GM18508 (cell line): ENCODE measurements at regions not wholly inside any gene's neighbourhood (a gene's known extent, or its start where the extent isn't known, plus 50 kb on each side); places are given as distances from the start of the nearest gene placed in this dataset.
A peak's percentile ranks its signal among the peaks of the same experiment; 100 is the strongest.
"Not testable (repeated sequence)": the region's sequence is repeated elsewhere in the genome, so short reads cannot be mapped to it uniquely, and the experiment has no call there.

ENCODE experiments used
- ATAC-seq: cut with Tn5 transposase; IDR thresholded peaks from one replicate; pipeline ENCODE4 v1.9.1; 2021; ENCODE audit warnings: moderate number of reproducible peaks; ENCODE audit not compliant: insufficient read depth, unreplicated experiment

DNA sequence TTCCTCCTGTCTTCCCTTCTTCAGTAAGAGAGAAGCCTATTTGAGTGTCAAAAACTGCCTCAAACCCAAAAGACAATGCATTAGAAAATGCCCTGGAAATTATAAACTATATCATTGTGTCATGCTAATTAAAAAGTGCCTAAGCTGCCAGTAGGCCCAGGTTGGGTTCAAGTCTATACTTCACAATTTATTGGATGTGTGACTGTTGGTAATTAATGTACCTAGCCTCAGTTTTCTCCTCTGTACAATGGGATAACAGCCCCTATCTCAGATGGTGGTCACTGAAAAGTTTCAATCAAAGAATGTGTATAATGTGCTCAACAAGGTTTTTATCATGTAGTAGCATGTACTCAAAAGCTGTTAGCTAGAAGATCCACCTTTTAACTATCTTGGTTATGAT lies 246.9 kb upstream of the DUSP10 start:
- no peak for ATAC-seq

DNA sequence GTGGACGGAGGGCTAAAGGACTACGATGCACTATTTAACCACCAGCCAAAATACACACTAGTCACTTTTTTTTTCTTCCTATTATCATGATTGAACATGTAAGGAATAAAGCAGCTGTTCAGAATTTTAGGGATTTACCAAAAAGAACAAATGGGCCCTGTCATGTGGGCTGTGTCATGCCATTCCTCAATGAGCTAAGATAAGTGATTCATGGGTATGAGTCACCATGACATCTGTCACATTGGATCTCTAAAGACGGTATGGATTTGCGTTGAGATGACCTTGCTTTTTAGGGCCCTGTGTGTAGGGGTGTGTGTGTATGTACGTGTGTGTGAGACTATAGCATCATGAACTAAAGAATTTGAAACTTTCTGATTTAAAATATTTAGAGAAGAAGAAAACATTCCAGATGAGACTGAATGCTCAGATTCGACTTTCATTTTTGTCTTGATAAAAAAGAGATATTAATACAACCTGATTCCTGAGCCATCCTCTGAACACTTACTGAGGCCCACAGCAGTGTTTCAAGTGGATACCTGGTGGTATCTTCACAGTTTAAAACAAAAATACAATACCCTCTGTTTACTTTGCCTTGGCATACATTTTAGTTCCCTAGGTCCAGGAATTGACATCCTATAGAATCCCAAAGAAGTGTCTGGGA lies 246.1 kb upstream of the DUSP10 start:
- ATAC-seq = no peak

DNA sequence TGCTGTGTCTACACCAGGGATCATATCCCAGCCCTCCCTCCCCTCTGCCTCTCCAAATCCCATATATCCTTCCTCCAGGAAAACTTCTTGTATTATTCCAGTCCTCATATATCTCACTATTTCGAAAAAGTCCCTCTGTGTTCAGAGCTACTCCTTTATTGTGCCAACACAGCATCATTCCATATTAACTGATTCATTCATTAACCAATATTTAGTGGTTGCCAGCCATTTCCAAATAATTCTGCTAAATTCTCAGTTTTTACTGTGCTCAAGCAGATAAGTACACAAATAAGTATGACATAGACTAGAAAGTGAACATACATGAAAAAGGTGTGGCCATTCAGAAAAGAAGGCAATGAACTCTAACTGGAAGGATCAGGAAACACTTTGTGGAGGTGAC lies 241.6 kb upstream of the DUSP10 start:
- ATAC-seq = no peak

DNA sequence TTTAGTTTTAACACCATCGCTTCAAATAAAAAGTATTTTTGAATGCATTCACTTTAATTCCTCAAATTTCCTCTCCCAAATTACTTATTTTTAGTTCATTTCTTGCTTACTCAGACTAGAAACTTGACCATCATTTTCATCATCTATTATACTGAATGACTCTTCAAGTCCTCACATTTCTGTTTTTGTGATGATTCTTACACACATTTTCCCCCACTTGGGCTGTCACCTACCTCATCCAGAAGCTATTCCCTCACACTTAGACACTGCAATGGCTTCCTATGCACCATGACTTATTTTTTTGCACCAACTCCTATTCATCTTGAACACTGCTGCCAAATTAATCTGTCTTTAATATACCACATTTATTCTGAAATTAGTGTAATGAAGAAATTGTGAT lies 239.6 kb upstream of the DUSP10 start:
- ATAC-seq = no peak

DNA sequence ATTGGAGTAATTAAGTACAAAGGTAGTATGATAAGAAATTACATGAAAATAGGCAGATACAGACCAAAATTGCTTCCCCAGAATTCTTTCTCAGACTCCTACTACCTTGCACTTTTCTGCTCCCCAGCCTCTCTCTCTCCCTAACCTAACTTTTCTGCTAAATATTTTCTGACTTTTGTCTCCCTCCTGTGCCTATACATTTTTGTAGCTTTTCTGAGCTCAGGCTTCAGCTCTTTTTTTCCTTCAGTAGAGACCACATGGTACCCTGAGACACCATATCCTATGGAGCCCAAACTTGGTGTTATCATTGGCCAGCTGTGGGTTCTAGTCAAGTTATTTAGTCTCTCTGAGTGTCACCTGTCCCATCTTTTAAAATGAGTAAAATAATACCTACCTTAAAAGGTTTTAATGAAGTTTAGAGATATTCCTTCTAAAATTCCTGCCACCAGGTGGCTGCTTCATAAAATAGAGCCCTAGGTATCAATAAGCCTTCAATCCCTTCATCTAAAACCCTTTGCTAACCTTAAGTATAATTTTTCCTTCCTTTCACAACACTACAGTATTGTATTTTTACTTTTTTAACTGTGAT lies 237.6 kb upstream of the DUSP10 start:
- no peak for ATAC-seq

DNA sequence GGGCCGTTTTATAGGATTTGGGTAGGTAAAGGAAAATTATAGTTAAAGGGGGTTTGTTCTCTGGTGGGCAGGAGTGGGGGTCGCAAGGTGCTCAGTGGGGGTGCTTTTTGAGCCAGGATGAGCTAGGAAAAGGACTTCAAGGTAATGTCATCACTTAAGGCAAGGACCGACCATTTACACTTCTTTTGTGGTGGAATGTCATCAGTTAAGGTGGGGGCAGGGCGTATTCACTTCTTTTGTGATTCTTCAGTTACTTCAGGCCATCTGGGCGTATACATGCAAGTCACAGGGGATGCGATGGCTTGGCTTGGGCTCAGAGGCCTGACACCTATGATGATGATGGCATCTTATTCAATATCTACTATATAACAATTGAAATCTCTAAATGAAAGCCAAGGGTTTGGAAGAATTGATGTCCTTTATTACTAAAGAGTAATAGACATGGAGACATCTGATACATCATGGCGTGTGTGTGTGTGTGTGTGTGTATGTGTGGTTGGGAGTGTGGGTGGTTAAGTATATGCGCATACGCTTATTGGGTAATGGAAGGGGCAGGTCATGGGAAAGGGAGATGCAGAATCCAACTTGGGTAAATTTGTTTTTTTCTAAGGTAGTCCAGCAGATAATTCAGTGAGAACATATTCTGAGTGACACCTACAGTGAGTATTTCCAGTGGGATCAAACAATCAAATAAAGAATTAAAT lies 236.9 kb upstream of the DUSP10 start:
- ATAC-seq = not testable (repeated sequence)

DNA sequence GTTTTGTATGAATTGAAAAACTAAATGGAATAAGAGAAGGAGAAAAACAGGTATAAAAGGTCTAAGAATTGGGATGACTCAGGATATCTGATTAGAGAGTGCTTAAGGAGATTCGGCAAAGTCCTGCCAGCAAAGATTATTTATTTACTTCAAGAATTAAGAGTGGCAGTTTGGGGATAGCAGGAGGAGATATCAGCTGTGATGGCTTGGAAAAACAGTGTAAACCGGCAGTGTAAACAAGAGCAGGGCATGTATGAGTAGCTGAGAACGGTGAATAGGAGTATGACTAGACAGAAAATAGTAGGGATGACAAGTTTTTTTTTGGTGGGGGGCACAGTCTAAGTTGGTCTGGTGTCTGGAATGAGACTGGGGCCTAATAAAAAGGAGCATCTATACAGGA lies 231.9 kb upstream of the DUSP10 start:
- ATAC-seq = not testable (repeated sequence)

DNA sequence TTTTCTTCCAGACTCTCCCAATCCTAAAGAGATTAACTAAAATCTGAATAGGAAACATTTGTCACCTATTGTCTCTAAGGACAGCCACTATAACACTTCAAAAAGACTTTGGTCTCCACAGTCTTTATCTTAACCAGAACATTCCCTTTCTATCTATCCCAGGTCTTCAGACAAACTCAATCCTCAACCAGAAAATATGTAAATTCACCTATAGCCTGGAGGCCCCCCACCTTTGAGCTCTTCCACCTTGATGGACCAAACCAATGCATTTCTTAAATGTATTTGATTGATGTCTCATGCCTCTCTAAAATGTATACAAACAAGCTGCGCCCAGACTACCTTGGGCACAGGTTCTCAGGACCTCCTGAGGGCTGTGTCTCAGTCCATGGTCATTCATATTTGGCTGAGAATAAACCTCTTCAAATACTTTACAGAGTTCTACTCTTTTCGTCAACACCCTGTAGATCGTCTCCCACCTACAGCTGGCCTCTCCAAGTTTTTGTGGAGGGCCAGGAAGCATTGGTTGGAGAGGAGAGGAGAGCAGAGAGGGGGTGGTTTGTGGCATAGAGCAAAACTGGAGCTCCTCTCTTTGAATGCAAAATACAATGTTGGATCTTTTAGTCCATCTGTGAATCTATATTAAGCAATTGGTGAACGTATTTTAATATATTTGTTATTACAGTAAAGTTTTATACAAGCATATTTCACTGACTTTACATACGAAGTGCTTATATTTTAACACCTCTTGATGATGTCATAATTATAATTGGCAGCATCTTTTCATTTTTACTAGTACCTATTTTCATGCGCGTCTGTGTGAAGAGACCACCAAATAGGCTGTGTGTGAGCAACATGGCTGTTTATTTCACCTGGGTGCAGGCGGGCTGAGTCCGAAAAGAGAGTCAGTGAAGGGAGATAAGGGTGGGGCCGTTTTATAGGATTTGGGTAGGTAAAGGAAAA lies 230.7 kb upstream of the DUSP10 start:
- no peak for ATAC-seq

DNA sequence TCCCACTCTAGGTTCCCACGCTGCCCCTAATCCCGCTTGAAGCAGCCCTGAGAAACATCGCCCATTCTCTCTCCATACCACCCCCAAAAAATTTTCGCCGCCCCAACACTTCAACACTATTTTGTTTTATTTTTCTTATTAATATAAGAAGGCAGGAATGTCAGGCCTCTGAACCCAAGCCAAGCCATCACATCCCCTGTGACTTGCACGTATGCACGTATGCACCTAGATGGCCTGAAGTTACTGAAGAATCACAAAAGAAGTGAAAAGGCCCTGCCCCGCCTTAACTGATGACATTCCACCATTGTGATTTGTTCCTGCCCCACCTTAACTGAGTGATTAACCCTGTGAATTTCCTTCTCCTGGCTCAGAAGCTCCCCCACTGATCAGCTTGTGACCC lies 229.1 kb upstream of the DUSP10 start:
- not testable (repeated sequence) for ATAC-seq

DNA sequence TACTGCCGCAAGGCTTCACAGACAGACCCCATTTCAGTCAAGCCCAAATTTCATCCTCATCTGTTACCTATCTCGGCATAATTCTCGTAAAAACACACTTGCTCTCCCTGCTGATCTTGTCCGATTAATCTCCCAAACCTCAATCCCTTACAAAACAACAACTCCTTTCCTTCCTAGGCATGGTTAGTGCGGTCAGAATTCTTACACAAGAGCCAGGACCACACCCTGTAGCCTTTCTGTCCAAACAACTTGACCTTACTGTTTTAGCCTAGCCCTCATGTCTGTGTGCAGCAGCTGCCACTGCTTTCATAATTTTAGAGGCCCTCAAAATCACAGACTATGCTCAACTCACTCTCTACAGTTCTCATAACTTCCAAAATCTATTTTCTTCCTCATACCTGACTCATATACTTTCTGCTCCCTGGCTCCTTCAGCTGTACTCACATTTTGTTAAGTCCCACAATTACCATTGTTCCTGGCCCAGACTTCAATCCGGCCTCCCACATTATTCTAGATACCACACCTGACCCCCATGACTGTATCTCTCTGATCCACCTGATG lies 227.5 kb upstream of the DUSP10 start:
- ATAC-seq = not testable (repeated sequence)

DNA sequence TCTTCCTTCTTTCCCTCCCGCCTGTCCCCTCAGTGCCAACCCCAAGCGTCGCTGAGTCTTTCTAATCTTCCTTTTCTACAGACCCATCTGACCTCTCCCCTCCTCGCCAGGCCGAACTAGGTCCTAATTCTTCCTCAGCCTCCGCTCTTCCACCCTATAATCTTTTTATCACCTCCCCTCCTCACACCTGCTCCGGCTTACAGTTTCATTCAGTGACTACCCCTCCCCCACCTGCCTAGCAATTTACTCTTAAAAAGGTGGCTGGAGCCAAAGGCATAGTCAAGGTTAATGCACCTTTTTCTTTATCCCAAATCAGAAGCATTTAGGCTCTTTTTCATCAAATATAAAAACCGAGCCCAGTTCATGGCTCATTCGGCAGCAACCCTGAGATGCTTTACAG lies 225.6 kb upstream of the DUSP10 start:
- ATAC-seq = not testable (repeated sequence)

DNA sequence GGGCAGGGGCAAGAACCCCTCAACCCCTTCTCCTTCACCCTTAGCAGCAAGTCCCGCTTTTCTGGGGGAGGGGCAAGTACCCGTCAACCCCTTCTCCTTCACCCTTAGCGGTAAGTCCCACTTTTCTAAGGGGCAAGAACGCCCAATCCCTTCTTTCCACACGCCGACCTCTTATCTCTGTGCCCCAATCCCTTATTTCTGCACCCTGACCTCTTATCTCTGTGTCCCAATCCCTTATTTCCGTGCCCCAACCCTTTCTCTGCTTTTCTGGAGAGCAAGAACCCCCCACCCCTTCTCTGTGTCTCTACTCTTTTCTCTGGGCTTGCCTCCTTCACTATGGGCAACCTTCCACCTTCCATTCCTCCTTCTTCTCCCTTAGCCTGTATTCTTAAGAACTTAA lies 225.0 kb upstream of the DUSP10 start:
- ATAC-seq = not testable (repeated sequence)

DNA sequence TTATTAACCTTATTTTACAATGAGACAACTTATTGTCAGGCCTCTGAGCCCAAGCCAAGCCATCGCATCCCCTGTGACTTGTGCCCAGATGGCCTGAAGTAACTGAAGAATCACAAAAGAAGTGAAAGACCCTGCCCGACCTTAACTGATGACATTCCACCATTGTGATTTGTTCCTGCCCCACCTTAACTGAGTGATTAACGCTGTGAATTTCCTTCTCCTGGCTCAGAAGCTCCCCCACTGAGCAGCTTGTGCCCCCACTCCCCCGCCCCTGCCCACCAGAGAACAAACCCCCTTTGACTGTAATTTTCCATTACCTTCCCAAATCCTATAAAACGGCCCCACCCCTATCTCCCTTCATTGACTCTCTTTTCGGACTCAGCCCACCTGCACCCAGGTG lies 224.0 kb upstream of the DUSP10 start:
- not testable (repeated sequence) for ATAC-seq

DNA sequence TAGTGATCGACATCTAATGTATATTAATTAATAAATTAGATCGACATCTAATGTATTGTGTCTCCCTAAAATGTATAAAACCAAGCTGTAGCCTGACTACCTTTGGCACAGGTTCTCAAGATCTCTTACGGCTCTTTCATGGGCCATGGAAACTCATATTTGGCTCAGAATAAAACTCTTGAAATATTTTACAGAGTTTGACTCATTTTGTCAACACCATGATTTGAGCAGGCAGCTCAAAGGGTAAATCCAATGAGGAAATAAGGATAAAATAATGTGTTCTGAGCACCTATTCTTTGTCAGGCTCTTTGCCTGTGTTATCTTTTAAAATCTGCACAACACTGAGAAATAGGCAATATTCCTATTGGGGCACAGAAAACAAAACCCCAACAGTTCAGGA lies 223.4 kb upstream of the DUSP10 start:
- ATAC-seq = no peak

DNA sequence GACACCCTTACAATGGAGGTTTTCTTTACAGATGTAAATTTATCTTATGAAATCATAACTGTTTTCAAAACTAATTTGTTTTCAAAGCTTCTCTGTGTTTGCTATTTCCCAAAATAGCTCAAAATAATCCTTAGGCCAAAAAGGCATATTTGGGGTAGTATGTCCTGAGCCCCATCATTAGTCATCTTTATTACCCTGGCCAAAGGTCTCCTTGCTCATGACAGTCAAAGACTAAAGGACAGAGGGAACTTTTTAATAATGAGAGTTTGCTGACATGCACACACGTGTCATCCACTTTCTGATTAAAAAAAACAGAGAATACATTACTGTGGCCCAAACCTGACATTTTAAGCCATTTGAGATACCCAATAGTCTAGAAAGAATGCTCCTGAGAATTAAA lies 221.9 kb upstream of the DUSP10 start:
- ATAC-seq = no peak

DNA sequence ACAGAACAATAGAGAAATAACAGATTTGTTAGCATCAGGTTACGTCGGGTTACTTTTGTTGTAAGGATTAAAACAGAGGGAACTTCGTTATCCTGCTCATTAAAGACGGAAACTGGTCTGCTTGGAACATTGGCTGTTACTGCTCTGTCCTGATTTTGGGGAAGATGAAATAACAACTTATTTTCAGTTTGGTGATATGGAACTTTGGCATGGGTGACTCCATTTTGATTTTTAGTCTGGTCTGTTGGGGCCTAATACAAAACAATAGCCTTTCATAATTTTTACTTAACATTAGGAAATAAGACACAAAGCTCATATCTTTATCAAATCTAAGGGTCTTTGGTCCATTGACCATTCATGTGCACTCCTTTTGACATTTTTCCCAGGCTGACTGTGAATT lies 220.5 kb upstream of the DUSP10 start:
- ATAC-seq = no peak

DNA sequence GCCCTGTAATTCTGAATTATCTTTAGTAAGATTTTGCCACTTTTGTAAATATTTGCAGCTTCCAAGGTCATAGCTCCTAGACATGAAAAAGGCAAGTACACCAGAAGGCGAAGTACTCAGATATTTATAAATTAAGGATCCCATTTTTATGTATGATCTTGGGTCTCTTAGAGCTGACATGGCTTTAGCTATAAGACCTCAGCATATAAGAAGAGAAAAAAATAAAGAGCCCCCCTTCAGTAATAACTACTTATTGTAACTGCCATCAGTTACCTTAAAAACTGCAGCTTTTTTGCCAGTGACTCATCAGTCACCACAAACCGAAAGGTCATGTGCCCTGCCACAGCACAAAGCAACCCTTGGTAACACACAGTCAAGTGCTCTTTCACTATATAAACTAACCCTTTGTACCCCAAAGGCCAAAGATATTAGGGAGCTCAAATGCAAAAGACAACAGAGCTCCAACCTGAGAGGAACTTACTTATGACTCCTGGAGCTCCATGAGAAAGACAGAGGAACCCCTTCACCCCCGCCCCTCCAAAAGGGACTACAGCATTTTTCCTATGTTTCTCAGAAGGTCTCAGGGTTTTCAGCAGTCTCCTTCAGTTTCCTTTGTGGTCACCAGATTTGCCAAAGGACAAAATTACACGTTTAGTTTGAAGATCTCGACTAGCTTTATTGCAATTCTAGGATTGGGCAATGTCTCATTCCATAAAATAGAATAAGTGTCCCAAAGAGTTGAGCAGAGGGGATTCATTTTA lies 219.8 kb upstream of the DUSP10 start:
- ATAC-seq = peak; percentile 92

DNA sequence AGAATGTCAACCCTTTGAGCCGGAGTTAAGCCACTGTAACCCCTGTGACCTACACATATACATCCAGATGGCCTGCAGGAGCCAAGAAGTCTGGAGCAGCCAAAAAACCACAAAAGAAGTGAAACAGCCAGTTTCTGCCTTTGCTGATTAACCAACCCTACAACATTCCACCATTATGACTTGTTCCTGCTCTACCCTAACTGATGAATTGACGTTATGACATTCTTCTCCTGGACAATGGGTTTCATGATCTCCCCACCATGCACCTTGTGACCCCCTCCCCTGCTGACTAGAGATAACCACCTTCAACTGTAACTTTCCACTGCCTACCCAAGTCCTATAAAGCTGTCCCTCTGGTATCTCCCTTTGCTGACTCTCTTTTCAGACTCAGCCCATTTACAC lies 216.3 kb upstream of the DUSP10 start:
- ATAC-seq = not testable (repeated sequence)

DNA sequence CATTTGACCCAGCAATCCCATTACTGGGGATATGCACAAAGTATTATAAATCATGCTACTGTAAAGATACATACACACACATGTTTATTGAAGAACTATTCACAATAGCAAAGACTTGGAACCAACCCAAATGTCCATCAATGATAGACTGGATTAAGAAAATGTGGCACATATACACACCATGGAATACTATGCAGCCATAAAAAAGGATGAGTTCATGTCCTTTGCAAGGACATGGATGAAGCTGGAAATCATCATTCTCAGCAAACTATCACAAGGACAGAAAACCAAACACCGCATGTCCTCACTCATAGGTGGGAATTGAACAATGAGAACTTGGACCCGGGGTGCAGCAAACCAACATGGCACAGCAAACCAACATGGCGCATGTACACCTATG lies 215.5 kb upstream of the DUSP10 start:
- ATAC-seq = not testable (repeated sequence)

DNA sequence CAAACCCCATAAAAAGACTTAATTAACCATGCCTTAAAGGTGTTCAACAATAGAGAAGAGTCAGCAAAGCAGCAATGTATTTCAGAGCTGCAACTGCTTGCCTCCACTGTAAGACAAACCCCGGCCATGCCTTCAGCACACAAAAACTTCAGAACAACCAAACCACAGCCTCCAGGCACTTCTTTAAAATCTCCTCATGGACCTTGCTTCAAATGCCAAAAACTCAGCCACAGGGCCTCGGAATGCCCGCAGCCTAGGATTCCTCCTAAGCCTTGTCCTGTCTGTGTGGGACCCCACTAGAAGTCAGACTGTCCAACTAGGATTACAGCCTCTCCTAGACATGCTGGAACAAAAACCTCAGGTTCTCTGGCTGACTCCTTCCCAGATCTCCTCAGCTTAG lies 208.1 kb upstream of the DUSP10 start:
- ATAC-seq = no peak
